SKM-1 (cell line): ENCODE measurements at regions not wholly inside any gene's neighbourhood (a gene's known extent, or its start where the extent isn't known, plus 50 kb on each side); places are given as distances from the start of the nearest gene placed in this dataset.

ENCODE experiments used
- DNase-seq: peaks from one replicate; lab custom pipeline; 2025; ENCODE audit not compliant: unreplicated experiment; lab: John Stamatoyannopoulos, UW

DNA sequence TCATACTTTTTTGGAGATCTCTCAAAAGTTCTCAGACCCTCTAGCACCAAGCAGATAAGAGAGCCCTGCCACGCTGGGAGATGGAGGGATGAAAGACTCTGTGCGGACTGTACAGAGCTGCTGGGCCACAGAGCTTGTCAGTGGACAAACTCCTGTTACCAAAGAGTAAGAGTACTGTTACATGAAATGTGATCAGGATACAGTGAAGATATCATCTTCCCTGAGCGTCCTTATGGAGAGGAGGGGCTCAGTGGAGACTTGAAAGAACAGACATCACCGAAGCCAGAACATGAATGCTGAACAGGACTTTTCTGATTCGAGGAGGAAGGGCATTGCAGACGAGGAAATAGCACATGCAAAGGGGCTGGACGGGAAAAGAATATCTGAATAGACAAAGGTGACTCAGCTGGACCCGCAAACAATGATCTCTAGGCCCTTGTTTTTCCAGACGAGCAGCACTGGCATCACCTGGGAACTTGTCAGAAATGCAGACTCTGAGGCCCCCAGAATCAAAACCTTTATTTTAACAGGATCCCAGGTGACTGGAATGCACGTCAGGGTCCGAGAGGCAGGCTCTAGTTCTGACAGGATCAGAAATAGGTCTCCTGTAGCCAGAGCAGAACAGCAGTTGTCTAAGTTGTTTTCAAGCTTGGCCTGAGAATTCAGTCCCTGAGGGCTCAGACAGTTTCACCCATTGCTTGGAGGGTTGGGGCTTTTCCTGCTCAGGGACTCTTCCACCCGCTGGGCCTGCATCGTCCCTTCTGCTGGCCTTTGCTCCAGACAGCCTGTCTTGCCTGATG is 277.9 kb downstream of the RPLP1 start:
- no peak for DNase-seq

DNA sequence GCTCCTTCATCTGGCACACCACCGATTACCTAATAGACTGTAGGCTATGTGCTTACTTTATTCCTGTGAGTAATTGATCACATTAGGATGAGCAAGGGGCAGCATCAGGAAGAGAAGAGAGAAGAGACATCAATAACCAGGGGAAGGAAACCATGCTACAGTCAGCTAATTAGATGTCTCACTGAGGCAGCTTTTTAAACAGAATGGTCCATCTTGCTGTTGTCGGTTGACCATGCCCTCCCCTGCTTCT is 278.4 kb downstream of the RPLP1 start:
- no peak for DNase-seq

DNA sequence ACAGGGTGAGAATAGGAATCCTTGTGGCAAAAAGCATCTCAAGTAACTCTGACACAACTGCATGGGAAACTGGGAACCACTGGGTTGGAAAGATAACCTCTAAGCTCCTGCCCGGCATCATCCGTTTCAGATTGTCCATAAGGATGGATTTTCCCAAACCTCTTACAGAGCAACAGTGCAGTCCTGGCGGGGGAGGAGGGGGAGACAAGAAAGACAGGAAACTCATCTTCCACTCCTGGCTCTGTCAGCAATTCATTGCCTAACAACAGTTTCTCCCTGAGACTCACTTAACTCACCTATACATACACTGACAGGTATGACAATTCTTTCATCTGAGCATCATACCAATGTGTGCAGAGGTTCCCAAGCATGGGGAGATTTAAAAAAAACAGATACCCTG is 279.0 kb downstream of the RPLP1 start:
- DNase-seq: no peak

DNA sequence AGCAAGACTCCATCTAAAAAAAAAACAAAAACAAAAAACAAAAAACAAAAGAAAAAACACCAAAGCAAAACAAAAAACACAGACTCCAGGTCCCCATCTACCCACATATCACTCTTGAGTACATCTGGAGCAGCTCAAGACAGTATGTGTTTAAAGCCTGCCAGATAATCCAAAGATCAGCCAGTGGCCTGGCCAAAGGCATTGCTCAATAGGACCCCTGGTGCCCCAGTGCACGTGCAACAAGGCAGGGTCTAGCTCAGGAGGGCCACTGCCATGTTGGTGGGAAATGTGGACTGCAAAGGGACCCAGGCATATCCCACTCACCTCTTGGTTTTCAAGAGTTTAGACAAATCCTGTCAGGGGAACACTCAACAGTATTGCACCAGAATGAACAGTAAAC is 279.5 kb downstream of the RPLP1 start:
- no peak for DNase-seq

DNA sequence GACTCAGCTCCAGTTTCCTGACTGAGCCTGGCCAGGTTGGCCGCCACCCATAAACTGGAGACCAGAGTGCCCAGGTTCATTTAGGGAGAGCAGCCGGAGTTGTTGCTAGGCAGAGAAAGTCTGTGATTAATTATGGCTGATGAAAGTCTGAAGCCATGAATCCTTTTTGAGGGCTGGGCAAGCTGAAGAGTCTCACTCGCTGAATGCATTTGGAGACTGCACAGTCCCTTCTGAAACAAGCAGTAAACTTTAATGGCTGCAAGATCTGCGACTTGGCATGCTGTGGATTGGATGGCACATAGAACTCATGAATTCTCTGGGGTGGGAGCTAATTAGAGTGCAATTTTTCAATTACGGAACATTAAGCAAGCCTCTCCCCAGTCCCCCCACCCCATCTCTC is 282.1 kb downstream of the RPLP1 start:
- no peak for DNase-seq

DNA sequence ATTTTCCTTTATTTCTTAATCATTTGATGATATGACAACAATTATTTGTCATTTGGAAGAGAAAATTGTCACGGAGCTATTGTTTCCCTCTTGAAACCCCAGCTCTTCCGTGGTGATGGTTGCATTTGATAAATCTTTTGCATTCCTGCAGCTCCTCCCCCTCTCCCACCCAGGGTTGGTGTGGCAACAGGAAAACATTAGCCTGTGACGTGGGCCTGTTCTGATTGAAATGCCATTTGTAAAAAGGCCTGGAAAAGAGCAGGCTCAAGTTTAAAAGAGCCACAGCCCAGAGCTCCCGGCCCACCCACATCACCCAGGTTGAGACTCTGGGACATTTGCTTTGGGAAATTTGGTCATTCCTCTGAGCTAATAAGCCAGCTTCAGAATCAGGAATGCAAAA is 282.5 kb downstream of the RPLP1 start:
- no peak for DNase-seq

DNA sequence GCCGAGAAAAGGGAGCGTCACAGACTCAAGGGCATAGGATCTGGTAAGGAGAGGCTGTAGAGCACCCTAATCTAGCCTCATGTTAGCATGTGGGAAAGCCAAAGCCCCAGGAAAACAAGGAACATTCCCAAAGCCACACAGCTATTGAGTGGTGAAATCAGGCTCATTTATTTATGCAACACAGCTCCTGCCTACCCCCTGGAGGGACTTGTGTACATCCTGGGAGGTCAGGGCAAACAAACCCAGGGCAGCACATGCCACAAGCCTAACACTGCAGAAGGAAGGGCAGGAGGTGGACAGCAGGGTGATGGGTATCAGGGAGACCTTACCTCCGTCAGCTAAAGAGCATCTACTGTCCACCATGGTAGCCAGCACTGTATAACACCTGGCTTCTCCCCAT is 283.5 kb downstream of the RPLP1 start:
- no peak for DNase-seq

DNA sequence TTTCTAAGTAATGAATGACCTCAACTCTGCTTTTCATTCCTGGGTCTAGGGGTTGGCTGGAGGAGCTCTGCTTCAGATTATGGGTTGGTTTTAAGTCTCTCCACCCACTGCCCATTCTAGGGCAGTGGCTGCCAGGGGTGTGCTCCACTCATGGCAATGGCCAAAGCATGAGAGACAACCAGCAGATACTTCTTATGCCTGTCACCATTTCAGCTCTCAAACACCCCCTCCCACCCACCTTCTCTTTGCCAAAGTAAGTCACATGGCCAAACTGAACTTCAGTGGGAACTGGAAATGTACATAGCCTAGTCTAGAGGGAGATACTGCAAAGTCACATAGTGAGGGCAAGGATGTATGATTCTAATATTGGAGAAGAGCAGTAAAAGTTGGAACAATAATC is 285.3 kb downstream of the RPLP1 start:
- DNase-seq: no peak

DNA sequence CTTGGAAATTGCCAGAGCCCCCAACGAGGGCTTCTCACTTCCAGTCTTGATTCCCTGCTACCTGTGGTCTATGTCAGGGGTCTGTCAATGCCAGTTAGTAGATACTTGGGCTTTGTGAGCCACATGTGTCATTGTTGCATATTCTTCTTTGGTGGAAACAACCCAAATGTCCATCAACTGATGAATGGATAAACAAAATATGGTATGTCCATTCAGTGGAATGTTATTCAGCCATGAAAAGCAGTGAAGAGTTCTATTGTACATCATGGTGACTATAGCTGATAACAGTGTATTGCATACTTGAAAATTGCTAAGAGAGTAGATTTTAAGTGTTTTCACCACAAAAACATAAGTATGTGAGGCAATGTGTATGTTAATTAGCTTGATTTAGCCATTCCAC is 288.1 kb downstream of the RPLP1 start:
- DNase-seq: no peak

DNA sequence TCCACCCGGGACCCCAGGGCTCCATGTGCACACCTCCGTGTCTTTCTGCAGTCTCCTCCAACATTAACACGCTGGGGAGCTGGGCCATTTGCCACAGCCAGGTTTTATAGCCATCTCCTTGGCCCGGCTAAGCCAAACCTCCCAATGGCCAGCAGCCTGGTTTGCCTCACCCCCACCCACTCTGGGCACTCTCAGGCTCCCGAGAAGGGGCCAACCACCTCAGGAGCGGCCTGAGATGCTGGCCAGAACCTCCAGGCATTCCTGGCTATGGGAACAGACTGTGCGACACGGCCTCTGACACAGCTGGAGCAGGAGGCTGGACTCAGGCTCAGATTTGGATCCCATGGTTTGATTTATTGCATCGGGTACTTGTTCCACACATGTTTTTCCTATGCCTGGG is 289.7 kb downstream of the RPLP1 start:
- no peak for DNase-seq

DNA sequence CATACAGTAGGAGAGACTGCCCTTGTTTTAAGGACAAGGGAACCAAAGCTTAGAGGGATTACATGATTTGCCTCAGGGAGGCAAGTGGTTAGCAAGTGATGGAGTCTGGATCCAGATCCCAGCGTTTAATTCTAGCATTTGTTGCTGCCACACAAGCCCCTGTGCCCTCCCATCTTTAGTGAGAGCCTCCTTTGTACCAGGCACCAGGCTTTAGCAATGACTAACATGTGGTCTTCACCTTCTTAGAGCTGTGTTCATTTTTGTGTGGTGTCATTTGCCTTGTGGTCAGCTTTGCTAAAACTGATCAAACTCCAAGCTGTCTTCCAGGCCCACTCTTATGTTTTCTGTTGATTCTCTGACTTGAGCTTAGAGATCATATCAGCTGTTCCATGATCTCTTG is 290.5 kb downstream of the RPLP1 start:
- DNase-seq: no peak

DNA sequence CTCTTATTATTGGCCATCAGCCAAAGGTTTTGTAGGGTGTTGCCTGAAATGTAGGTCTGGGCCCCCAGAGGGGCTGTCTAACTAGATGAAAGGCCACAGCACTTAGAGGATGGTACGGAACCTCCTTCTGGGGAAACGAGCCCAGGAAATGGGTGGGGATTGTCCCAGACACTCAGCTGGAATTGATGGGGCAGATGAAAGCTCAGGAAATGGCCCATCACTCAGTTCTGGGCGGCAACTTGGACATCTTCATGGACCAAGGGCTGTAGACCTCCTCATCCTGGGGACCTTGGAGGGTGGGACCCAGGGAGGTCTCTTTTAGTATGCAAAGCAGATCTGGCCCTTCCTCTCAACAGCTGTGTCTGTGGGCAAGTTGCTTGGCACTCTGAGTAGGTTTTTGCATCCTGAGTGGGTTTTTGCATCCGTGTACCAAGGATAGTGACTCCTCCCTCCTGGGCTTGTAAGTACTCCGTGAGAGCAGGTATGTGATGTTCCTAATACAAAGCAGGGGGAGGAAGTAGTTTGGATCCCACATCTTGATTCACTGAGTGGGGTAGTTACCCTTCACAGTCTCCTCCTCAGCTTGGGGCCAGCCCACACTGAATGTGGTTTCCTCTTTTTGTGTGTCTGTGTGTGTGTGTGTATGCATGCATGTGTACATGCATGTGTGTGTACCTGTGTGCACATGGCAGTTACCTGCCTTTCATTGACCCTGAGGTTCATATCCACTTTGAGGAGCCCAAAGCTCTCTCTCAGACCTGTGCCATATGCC is 292.0 kb downstream of the RPLP1 start:
- no peak for DNase-seq

DNA sequence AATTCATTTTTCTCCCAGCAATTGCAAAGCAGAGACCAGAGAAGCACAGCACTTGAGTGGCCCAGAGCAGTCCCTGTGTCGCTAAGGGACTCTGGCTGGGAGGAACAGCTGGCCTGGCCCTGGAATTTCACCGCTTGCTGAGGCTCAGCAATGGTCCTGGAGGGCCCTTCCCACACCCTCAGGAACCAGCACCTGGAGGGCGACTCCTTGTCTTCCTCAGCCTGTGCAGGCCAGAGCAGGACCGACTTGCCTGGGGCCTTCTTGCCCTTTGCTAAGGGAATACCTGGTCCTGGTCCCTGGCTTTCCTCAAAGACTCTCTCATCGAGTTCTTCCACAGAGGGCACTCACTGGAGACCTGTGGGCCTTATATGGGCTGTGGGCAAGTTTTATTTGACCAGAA is 294.6 kb downstream of the RPLP1 start:
- DNase-seq: no peak

DNA sequence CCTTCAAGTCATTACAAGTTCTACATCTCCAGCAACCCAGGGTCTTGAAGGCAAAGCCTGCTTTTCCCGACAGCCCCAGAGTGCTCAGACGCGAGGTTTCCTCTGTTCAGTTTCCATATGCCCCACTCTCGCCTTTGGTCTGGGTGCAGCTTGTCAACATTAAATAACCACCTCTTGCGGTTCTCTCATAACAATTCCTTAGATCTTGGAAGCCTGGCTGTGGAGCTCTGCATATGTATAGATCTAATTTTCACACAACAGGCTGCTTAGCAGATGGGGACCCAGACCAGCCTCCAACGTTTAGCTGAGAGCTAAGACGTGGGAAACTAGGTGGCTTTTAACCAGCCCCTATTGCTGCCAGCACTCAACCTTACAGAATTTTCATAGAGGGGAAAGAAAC is 295.5 kb downstream of the RPLP1 start:
- no peak for DNase-seq

DNA sequence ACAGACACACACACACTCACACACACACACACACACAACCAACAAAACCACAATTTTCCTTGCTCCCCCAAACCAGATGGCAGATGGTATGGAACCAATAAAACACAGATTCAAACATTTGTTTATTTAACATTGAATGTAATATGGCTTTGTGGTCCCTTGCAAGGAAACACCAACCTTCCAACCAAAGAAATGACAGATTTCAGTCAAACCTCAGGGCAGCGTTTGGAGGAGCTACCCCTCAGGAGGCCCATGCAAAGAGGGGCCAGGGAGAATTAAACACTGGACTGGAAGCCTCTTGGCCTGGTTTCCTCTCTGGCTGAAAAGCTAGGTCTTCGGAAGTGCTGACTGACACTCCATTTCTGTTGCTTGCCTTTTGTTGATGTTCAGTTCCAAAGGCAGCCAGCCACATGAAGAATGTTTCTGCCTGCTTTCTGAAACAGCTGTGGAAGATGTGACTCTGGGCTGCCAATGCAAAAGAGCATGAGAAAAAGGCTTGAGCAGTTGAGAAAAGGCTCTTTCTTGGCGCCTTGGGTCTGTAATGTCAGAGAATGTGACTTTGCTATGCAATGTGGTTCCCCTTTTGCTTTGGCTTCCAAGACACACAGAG is 296.1 kb downstream of the RPLP1 start:
- no peak for DNase-seq

DNA sequence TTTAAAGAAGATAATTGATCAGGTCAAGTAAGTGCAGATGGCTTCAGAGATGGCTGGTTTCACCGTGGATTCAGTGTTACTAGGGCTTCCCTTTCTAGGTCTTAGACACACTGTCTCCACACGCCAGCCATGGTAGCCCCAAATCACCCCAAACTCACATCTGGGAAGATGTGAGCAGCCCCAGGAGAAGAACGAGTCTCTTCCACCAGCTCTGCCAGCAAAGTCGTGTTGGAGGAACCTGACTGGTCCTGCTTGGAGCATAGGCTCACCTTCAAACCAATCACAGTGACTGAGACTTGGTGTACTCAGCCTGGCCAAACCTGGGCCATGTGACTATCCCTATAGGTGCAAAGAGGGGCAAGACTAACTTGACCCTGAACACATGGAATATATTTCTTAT is 296.7 kb downstream of the RPLP1 start:
- no peak for DNase-seq

DNA sequence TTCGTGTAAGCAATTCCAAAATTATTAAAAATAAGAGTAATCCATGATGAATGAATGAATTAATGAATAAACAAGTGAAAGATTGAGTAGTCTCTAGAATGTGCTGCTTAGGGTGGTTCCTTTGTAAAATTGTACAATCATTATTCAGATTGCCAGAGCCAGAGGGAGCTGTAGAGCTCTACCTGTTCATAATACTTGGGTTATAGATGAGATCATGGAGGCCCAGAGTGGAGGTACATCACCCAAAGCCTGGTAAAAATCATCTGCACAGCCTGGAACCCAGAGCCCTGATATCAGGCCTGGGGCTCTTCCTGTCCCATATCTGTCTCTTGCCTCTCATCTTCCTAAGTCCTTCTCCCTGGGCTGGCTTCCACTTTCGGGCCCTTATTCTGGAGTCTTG is 297.2 kb downstream of the RPLP1 start:
- DNase-seq: no peak

DNA sequence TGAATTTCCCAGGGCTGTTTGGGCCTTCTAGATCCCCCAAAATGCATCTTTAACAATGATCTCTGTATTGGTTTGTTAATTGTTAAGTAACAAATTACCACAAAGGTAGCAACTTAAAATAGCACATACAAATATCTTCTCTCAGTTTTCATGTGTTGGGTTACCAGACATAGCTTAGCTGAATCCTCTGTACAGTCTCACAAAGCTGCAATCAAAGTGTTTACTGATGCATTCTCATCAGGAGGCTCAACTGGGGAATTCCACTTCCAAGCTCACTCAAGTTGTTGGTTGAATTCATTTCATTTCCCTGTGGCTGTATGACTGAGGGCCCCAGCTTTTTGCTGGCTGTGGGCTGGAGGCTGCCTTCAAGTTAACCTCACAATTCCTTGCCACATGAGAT is 297.6 kb downstream of the RPLP1 start:
- no peak for DNase-seq

DNA sequence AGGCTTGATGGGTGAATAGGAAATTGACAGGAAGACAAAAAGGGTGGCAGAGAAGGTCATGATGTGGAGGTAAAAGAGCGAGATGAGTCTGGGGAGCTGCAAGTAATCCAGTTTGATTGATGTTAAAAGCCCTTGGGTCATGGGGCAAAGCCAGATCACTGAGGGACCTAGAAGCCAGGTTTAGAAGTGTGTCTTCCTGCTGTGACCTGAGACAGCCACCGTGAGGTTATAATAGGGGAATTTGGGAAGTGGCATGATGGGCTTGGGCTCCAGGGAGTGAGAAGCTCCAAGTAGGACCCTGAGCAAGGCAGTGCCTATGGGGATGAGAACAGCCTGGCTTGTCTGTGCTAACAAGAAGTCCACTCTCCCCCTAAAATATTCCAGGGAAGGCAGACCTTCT is 298.5 kb downstream of the RPLP1 start:
- no peak for DNase-seq

DNA sequence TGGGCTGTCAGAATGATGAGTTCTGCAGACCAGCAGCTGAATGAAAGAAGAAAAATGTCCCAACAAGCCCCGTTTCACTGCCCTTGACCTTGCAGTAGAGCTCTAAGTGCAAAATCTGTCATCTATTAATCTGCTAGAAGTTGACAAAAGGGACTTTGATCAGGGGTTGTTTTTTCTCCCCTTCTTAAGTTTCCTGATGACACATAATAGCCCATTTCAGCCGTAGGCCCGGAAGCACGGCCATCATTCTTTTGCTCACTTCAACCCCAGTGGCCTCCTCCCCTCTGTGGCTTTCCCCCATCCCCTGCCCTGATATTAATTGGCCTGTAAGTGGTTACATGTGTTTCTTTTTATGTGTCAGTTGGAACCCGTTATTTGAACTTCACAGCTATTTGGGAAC is 298.9 kb downstream of the RPLP1 start:
- DNase-seq: no peak

DNA sequence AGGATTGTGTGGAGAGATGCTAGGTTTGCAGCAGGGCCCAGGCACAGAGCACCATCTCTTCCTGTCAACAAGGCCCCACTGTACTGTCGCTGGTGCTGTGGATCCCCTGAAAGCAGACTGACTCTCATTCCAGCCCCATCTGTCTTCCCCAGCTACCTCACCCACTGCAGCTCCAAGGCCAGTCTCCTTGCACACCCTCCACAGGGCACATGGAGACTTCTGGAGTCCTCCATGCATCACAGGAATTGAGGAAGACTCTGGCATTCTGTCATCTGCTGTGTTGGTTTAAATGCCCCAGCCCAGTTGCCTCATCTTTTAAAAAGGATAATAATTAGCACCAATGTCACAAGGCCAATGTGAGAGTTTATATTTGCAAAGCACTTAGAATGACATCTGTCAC is 301.2 kb downstream of the RPLP1 start:
- DNase-seq: no peak

DNA sequence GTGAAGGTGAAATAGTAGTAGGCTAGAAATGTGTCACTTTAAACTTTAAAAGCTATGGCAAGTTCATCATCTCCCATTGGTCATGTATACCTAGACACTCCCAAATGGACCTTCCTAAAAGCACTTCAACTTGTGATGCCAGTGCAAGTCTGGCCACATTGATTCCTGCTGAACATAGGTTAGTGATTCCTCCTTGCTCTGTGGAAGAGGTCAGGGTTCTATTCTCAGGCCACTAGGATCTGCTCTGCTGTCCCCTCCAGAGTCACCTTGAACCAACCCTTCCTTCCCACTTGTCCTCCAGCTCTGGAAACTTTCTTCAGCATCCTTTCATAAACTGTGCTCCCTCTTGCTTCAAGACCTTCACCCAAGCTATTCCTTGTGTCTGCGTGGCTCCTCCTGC is 301.7 kb downstream of the RPLP1 start:
- no peak for DNase-seq
